ENCODE measurements at regions not wholly inside any gene's neighbourhood (a gene's known extent, or its start where the extent isn't known, plus 50 kb on each side); places are given as distances from the start of the nearest gene placed in this dataset.
"Not testable (repeated sequence)": the region's sequence is repeated elsewhere in the genome, so short reads cannot be mapped to it uniquely, and the experiment has no call there.

DNA sequence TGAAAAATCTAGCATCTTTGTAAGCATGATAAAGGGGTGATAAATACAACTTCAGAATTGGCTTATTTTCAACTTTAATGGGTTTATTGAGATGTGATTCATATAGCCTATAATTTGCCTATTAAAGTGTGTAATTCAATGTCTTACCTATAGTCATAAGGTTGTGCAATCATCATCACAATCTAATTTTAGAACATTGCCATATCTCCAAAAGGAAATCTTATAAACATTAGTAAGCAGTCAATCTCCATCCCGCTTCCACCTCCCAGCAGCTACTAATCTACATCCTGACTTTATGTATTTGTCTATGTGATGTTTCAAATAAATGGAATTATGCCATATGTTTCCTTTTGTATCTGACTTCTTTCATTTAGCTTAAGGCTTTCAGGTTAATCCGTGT is 145.2 kb upstream of the KLHL1 start:
- H3K4me3 ChIP-seq (ENCODE audit: low read length) = no peak overlapping the region
- peak; percentile 7 for DNase-seq (ENCODE audit: low read depth)
- TF ChIP-seq, protein P1, sequence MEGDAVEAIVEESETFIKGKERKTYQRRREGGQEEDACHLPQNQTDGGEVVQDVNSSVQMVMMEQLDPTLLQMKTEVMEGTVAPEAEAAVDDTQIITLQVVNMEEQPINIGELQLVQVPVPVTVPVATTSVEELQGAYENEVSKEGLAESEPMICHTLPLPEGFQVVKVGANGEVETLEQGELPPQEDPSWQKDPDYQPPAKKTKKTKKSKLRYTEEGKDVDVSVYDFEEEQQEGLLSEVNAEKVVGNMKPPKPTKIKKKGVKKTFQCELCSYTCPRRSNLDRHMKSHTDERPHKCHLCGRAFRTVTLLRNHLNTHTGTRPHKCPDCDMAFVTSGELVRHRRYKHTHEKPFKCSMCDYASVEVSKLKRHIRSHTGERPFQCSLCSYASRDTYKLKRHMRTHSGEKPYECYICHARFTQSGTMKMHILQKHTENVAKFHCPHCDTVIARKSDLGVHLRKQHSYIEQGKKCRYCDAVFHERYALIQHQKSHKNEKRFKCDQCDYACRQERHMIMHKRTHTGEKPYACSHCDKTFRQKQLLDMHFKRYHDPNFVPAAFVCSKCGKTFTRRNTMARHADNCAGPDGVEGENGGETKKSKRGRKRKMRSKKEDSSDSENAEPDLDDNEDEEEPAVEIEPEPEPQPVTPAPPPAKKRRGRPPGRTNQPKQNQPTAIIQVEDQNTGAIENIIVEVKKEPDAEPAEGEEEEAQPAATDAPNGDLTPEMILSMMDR (conservative IDR thresholded peaks at IDR 0.05; ENCODE audit: low read depth, low read length) = no peak

DNA sequence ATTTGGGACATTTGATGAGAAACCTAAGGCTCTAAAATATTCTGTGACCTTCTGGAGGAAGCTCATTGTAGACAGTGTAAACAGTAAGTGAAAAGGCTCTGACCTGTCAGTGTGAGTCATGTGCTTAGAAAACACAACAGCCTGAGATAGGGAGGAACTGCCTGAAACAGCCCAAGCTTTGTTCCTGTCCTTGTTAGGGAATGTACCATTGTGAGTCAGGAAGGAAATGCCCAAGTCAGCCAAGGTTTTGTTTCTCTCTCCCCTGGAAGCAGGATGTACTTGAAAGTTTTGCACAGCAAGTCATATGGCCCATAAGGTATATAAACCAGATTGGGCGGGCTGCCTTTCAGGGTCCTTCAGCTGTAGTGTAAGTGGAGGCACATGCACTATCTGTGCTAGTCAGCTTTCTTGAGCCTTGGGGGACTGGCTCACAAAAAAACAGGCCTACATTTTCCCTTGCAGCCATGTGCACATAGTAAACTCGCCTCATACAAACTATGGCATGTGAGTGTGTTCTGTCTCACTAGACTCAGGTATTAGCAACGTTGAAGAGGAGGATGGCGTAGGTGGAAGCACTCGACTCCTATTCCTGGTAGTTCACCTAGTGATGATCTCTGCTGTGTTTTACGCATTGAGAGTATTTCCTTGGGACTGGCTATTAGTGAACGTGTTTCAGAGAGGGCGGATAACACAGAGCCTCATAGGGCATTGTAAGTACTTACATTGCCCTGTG is 141.2 kb upstream of the KLHL1 start:
- peak; percentile 15 for DNase-seq (ENCODE audit: low read depth)
- TF ChIP-seq, protein P1 (conservative IDR thresholded peaks at IDR 0.05; ENCODE audit: low read depth, low read length) = no peak
- H3K4me3 ChIP-seq (ENCODE audit: low read length) = no peak overlapping the region

DNA sequence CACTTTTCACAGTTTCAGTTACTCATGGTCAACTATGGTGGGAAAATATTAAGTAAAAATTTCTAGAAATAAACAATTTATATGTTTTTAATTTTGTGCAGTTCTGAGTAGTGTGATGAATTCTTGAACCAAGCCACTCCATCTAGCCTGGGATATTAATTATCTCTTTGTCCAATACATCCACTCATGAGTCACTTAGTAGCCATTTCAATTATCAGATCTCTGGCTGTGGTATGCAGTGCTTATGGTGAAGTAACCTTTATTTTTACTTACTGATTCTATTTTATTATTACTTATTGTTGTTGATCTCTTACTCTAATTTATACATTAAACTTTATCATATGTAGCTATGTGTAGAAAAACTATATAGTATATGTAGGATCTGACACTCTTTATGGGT is 128.9 kb upstream of the KLHL1 start:
- DNase-seq (ENCODE audit: low read depth) = no peak
- TF ChIP-seq, protein P1 (conservative IDR thresholded peaks at IDR 0.05; ENCODE audit: low read depth, low read length) = no peak
- no peak overlapping the region for H3K4me3 ChIP-seq (ENCODE audit: low read length)

GRCh38 chr13:70235565-70235964 is 127.3 kb upstream of the KLHL1 start:
- DNase-seq (ENCODE audit: low read depth) = no peak
- no peak overlapping the region for H3K4me3 ChIP-seq (ENCODE audit: low read length)
- TF ChIP-seq, protein P1 (conservative IDR thresholded peaks at IDR 0.05; ENCODE audit: low read depth, low read length) = no peak

GRCh38 chr13:70223911-70224310 is 115.7 kb upstream of the KLHL1 start:
- no peak for DNase-seq (ENCODE audit: low read depth)
- no peak overlapping the region for H3K4me3 ChIP-seq (ENCODE audit: low read length)
- TF ChIP-seq, protein P1 (conservative IDR thresholded peaks at IDR 0.05; ENCODE audit: low read depth, low read length) = no peak

- DNase-seq (ENCODE audit: low read depth) = no peak
- no peak overlapping the region for H3K4me3 ChIP-seq (ENCODE audit: low read length)
- TF ChIP-seq, protein P1 (conservative IDR thresholded peaks at IDR 0.05; ENCODE audit: low read depth, low read length) = no peak
Measured at GRCh38 chr13:70222926-70223325, 114.7 kb upstream of the KLHL1 start.

- TF ChIP-seq, protein P1 (conservative IDR thresholded peaks at IDR 0.05; ENCODE audit: low read depth, low read length) = no peak
- DNase-seq (ENCODE audit: low read depth) = no peak
- no peak overlapping the region for H3K4me3 ChIP-seq (ENCODE audit: low read length)
Measured at GRCh38 chr13:70218618-70219017, 110.4 kb upstream of the KLHL1 start.

- H3K4me3 ChIP-seq (ENCODE audit: low read length); DNase-seq (ENCODE audit: low read depth): not testable (repeated sequence)
Measured at GRCh38 chr13:70208968-70209367, 100.7 kb upstream of the KLHL1 start.

All from retinal pigment epithelial cell (primary cell).